ENCODE measurements at regions not wholly inside any gene's neighbourhood (a gene's known extent, or its start where the extent isn't known, plus 50 kb on each side); places are given as distances from the start of the nearest gene placed in this dataset.

DNA sequence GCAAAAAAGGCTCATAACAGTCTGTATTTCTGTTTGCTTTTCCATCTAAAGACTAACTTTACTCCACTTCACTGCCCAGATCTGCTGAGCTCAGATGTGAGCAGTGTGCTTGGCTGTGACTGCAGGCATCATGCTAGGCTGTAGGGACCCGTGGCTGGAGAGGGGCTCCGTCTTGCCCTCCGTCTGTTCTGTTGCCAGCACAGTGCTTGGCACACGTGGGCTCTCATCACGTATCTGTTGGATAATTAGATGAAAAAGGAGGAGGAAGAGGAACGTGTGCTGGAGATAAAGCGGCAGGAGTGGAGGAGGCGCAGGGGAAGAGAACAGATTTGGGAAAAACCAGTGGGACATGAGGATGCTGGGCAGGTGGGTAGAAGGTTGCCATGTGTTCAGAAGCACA lies 57.6 kb upstream of the IER3 start:
- TF ChIP-seq, protein P1, sequence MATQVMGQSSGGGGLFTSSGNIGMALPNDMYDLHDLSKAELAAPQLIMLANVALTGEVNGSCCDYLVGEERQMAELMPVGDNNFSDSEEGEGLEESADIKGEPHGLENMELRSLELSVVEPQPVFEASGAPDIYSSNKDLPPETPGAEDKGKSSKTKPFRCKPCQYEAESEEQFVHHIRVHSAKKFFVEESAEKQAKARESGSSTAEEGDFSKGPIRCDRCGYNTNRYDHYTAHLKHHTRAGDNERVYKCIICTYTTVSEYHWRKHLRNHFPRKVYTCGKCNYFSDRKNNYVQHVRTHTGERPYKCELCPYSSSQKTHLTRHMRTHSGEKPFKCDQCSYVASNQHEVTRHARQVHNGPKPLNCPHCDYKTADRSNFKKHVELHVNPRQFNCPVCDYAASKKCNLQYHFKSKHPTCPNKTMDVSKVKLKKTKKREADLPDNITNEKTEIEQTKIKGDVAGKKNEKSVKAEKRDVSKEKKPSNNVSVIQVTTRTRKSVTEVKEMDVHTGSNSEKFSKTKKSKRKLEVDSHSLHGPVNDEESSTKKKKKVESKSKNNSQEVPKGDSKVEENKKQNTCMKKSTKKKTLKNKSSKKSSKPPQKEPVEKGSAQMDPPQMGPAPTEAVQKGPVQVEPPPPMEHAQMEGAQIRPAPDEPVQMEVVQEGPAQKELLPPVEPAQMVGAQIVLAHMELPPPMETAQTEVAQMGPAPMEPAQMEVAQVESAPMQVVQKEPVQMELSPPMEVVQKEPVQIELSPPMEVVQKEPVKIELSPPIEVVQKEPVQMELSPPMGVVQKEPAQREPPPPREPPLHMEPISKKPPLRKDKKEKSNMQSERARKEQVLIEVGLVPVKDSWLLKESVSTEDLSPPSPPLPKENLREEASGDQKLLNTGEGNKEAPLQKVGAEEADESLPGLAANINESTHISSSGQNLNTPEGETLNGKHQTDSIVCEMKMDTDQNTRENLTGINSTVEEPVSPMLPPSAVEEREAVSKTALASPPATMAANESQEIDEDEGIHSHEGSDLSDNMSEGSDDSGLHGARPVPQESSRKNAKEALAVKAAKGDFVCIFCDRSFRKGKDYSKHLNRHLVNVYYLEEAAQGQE (IDR thresholded peaks at IDR 0.05; ENCODE audit: low read depth) = no peak
- TF ChIP-seq NFIC (IDR thresholded peaks at IDR 0.05) (no peak), EGR1 (IDR thresholded peaks at IDR 0.05) (no peak), YY1 (IDR thresholded peaks at IDR 0.05; ENCODE audit: low read depth) (no peak), RAD21 (IDR thresholded peaks at IDR 0.05; ENCODE audit: low read depth) (no peak), TCF12 (IDR thresholded peaks at IDR 0.05; ENCODE audit: low read depth) (no peak), TEAD4 (IDR thresholded peaks at IDR 0.05) (no peak), TAF1 (IDR thresholded peaks at IDR 0.05; ENCODE audit: low read depth) (no peak), ZBTB7A (IDR thresholded peaks at IDR 0.05; ENCODE audit: low read depth) (no peak), FOXM1 (IDR thresholded peaks at IDR 0.05; ENCODE audit: borderline replicate concordance, low read depth) (no peak), CREB1 (IDR thresholded peaks at IDR 0.05; ENCODE audit: low read depth) (no peak), EP300 (IDR thresholded peaks at IDR 0.05; ENCODE audit: borderline replicate concordance) (no peak), CEBPB (IDR thresholded peaks at IDR 0.05) (no peak)
- TF ChIP-seq, protein P2, sequence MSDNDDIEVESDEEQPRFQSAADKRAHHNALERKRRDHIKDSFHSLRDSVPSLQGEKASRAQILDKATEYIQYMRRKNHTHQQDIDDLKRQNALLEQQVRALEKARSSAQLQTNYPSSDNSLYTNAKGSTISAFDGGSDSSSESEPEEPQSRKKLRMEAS (IDR thresholded peaks at IDR 0.05) = no peak

All from Ishikawa (cell line).